Stimulated activated naive B cell treated with anti-CD40 and anti-IgM and Interleukin-4, amounts not matched to agents 10 μg/mL and 1 μg/mL and 100 μg/mL, for 72 hours (primary cell): ENCODE measurements at regions not wholly inside any gene's neighbourhood (a gene's known extent, or its start where the extent isn't known, plus 50 kb on each side); places are given as distances from the start of the nearest gene placed in this dataset.
"Not testable (repeated sequence)": the region's sequence is repeated elsewhere in the genome, so short reads cannot be mapped to it uniquely, and the experiment has no call there.

Experiments used
- ATAC-seq, 2 donors: fragments of 150-1000 bp; cut with Tn5 transposase; replicated peaks; 2 replicates each; pipeline ENCODE4 v1.10.0; 2021; ENCODE audit warnings: moderate library complexity in 1 of 2
- DNase-seq: peaks from one replicate; pipeline ENCODE4 v3.0.0; 2021
- H3K27ac Mint-ChIP-seq: one replicate; pipeline ENCODE4 v1.8.0; 2022; ENCODE audit warnings: mild to moderate bottlenecking, mixed read lengths
- H3K27me3 Mint-ChIP-seq, 2 donors: one replicate each; pipeline ENCODE4 v1.8.0; 2022; ENCODE audit warnings: mixed read lengths in 2 of 2
- H3K36me3 Mint-ChIP-seq, 2 donors: one replicate each; pipeline ENCODE4 v1.8.0; 2022; ENCODE audit warnings: mixed read lengths in 2 of 2, mild to moderate bottlenecking in 1 of 2
- H3K4me1 Mint-ChIP-seq, 2 donors: one replicate each; pipeline ENCODE4 v1.8.0; 2022; ENCODE audit warnings: mixed read lengths in 2 of 2, mild to moderate bottlenecking in 1 of 2
- H3K4me3 Mint-ChIP-seq, 2 donors: one replicate each; pipeline ENCODE4 v1.8.0; 2022; ENCODE audit warnings: mild to moderate bottlenecking in 2 of 2, mixed read lengths in 2 of 2, moderate library complexity in 1 of 2
- H3K9me3 Mint-ChIP-seq, 2 donors: one replicate each; pipeline ENCODE4 v1.8.0; 2022; ENCODE audit warnings: mixed read lengths in 2 of 2, mild to moderate bottlenecking in 1 of 2

DNA sequence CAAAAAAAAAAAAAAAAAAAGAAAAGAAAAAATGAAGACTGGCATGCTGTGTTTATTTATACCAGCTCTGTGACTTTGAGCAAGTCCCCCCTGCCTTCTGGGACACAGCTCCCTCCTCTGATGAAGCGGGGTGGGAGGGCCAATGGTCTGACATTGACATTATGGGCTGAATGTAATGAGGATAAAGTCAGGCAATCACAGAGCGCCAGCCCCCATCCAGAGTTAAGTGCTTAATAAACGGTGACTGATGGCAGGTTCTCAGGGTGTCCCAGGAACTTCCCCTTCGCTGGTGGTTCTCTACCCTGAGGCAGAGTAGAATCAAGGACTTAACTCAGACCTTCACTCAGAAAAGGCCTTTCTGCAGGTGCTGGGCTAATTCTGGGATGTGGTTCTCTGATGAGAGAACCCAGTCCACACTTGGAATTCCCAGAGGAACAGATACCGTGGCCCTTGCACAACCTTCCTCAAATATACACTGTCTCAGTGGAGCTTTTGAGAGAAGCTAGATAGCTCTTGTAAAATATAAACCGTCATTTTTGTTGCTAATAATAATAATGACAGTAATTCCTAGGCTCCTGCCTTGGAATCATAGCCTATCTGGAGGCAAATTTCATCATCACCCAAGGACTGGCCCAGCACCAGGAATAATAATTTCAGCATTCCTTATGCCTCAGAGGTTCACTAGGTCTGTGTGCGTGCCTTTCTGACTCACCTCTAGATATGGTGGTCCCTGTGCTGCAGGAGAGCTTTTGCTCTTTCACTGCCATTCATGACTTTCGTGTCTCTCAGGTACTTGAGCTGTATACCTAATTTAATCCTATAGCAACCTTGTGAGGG, 115.8 kb downstream of the RPLP1 start:
- no peak for DNase-seq
- Mint-ChIP-seq H3K27me3 (peaks cover 32% of the 10 kb centered on the region in 2 donors), H3K36me3 (no peaks in the 10 kb centered on the region), H3K9me3 (no peaks in the 10 kb centered on the region), H3K27ac (no peak overlapping the region), H3K4me3 (no peak overlapping the region), H3K4me1 (peaks cover 0 to under 1% of the 10 kb centered on the region in 2 donors)
- ATAC-seq, result no peak

DNA sequence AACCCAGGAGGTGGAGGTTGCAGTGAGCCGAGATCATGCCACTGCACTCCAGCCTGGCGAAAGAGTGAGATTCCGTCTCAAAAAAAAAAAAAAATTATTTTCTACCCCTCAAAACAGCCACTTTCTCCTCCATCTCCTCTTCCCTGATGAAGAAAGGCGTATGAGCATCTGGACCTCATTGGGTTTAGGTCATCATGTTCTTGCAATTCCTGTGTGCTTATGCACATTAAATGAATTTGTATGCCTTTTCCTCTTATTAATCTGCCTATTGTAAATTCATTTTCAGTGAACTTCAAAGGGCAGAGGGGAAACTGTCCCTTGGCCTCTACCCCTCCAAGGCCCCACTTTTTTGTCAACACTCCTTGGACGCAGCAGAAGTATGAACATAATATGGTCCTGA, 117.8 kb downstream of the RPLP1 start:
- H3K4me3 Mint-ChIP-seq, result no peak overlapping the region
- H3K27ac Mint-ChIP-seq, result no peak overlapping the region
- H3K36me3 Mint-ChIP-seq, result no peaks in the 10 kb centered on the region

DNA sequence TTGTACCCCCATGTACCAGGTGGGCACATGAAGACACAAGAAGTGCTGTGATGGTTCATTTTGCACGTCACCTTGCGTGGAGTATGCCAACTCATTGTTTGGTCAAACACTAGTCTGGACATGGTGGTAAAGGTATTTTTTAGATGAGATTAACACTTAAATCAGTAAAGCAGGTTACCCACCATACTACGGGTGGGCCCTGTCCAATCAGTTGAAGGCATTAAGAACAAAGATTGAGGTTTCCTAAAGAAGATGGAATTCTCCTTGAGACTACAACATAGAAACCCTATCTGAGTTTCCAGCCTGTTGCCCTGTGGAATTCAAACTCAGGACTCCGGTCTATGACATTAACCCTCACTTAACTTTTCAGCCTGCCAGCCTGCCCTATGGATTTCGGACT, 118.4 kb downstream of the RPLP1 start:
- Mint-ChIP-seq H3K27ac (no peak overlapping the region), H3K4me1 (peaks cover 12 to 18% of the 10 kb centered on the region in 2 donors), H3K4me3 (no peak overlapping the region), H3K9me3 (no peaks in the 10 kb centered on the region), H3K36me3 (no peaks in the 10 kb centered on the region), H3K27me3 (peaks cover 41 to 50% of the 10 kb centered on the region in 2 donors)
- ATAC-seq, result no peak
- DNase-seq, result no peak

More for the DNA sequence above, 117.8 kb downstream of the RPLP1 start:
- Mint-ChIP-seq H3K4me1 (peaks cover 10 to 15% of the 10 kb centered on the region in 2 donors), H3K27me3 (peaks cover 36 to 47% of the 10 kb centered on the region in 2 donors), H3K9me3 (no peaks in the 10 kb centered on the region)
- ATAC-seq (no peak), DNase-seq (no peak)

DNA sequence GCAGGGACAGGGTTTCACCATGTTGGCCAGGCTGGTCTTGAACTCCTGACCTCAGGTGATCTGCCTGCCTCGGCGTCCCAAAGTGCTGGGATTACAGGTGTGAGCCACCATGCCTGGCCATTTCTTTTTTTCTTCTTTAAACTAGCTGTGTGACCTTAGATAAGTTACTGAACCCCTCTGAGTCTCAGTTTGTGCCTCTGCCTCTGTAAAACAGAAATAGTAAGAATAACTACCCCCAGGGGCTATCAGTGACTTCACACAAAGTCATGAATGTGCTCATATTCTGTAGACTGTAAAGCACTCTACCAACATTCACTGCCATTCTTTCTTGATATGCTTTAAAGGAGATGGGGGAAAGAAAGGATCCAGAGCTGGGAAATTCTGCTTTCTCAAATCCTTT, 120.7 kb downstream of the RPLP1 start:
- not testable (repeated sequence) for ATAC-seq, H3K27ac Mint-ChIP-seq, DNase-seq, H3K36me3 Mint-ChIP-seq, H3K4me3 Mint-ChIP-seq, H3K9me3 Mint-ChIP-seq
- Mint-ChIP-seq H3K4me1 (peaks cover 14 to 21% of the 10 kb centered on the region in 2 donors), H3K27me3 (peaks cover 44 to 64% of the 10 kb centered on the region in 2 donors)

DNA sequence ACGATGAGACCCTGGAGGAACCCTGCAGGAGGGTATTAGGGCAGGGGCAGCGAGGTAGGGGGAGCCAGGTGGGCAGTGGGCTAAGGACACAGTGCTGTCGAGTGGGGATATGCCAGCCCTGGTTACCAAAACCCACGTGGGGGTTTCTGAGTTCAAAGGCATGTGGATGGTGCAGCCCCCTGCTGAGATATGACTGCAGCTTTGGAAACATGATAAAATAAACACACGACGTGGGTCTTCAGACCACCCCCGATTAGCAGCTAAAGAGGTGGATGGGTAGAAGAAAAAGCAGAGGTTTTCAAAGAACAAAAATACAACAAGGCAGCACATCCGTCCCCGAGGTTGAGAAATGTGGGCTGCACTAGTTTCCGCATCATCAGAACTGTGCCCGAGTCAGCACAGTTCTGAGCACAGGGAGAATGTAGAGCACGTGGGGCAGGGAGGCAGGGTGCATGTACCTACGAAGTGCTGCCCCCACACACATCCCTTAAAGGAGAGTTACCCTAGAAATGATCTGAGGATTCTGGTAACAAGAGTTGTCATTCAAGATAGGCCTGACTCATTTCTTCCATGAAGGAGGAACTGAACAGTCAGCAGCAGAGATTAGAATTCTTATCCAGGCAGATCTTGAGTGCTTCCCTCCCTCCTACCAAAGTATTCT, 121.3 kb downstream of the RPLP1 start:
- H3K4me1 Mint-ChIP-seq, result peaks cover 14 to 21% of the 10 kb centered on the region in 2 donors
- H3K4me3 Mint-ChIP-seq, result no peak overlapping the region
- H3K27ac Mint-ChIP-seq, result peak overlapping the region; percentile 62
- peak; percentile 73 to 77 for ATAC-seq
- peaks cover 50 to 71% of the 10 kb centered on the region in 2 donors for H3K27me3 Mint-ChIP-seq
- H3K9me3 Mint-ChIP-seq, result no peaks in the 10 kb centered on the region
- H3K36me3 Mint-ChIP-seq, result no peaks in the 10 kb centered on the region
- no peak for DNase-seq

DNA sequence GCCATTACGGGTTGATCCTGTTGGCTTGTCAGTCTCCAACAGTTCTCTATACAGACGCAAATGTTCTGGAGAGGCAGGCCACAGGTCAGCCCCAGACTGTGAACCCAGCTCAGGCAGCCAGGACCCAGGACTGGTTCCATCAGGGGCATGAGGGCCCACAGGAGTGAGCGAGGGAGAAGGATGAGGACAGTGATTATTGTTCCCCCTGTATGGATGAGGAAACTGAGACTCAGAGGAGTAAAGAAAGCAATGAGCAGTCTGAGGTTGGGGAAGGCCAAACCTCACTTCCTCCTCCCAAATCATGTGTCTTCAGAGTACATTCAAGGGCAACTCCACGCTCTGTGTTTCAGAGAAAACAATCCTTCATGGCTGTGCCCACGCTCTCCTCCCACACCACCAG, 121.9 kb downstream of the RPLP1 start:
- Mint-ChIP-seq H3K9me3 (no peaks in the 10 kb centered on the region), H3K27ac (no peak overlapping the region), H3K4me1 (peaks cover 14 to 21% of the 10 kb centered on the region in 2 donors), H3K4me3 (no peak overlapping the region), H3K27me3 (peaks cover 49 to 73% of the 10 kb centered on the region in 2 donors), H3K36me3 (no peaks in the 10 kb centered on the region)
- DNase-seq (no peak), ATAC-seq (peak; percentile 24 to 28)

DNA sequence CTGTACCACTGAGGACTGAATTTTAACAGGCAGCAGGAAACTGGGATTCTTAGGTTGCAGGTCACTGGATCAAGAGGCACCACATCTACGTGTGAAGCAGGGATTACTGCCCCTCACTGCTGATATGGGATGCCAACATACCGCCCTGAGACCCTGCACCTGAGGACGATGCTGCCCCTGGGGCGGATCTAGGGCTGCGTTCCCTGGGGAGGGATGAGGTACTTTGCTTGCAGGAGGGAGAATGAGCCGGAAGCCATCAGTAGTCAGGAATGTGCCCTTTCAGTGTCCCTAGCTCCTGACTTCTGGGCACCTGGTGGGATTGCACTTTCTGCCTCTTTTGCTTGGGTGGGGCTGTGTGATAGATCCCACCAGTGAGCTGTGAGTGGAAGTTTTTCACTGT, 122.8 kb downstream of the RPLP1 start:
- no peak for ATAC-seq
- no peak for DNase-seq
- peaks cover 14 to 21% of the 10 kb centered on the region in 2 donors for H3K4me1 Mint-ChIP-seq
- no peak overlapping the region for H3K27ac Mint-ChIP-seq
- H3K4me3 Mint-ChIP-seq, result no peak overlapping the region
- no peaks in the 10 kb centered on the region for H3K9me3 Mint-ChIP-seq
- H3K27me3 Mint-ChIP-seq, result peaks cover 44 to 64% of the 10 kb centered on the region in 2 donors
- H3K36me3 Mint-ChIP-seq, result no peaks in the 10 kb centered on the region

DNA sequence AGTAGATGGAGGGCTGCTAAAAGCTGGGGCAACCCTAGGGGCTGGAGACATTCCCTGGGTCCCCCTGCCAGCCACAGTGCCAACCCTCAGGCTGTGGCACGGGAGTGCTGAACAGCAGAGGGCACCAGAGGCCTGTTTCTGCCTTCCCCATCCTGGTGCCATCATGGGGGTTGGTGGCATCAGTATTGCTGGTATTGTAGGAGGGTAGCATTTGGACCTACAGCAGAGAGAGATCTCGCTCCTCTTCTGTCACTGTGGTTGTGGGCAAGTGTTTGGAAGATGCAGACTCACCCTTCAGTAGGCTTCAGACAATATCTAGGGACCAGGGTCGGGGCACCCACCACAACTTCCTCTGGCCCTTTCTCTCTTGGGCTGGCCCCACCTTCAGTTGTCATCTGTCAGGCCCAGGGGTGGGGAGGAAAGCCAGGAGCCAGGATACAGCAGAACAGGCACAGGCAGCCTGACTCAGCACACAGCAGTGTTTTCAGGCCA, 123.5 kb downstream of the RPLP1 start:
- H3K27me3 Mint-ChIP-seq, result peaks cover 45 to 64% of the 10 kb centered on the region in 2 donors
- H3K4me1 Mint-ChIP-seq, result peaks cover 14 to 21% of the 10 kb centered on the region in 2 donors
- DNase-seq (peak; percentile 54), ATAC-seq (peak; percentile 82 to 87)
- H3K36me3 Mint-ChIP-seq, result no peaks in the 10 kb centered on the region
- no peak overlapping the region for H3K4me3 Mint-ChIP-seq
- H3K9me3 Mint-ChIP-seq, result no peaks in the 10 kb centered on the region
- no peak overlapping the region for H3K27ac Mint-ChIP-seq

DNA sequence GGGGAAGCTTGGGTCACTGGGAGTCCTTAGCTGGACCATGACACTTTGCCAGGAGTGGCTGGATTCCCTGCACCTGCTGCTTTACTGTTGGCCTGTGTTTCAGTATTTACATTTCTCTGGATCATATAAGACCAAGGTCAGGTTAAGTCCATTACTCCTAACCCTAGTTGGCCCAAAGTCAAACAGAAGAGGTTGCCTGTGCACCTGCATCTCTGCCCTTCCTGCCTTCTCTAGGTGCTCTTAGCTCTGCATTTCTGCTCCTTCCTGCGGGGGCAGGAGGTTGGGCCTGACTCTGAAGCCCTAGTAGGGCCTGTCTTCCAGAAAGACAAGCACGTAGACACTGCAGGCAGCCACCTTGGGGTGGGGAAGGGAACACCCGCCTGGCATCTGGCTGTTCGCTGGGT, 124.3 kb downstream of the RPLP1 start:
- no peaks in the 10 kb centered on the region for H3K9me3 Mint-ChIP-seq
- no peak overlapping the region for H3K27ac Mint-ChIP-seq
- DNase-seq (no peak), ATAC-seq (no peak)
- peaks cover 43 to 71% of the 10 kb centered on the region in 2 donors for H3K27me3 Mint-ChIP-seq
- no peak overlapping the region for H3K4me3 Mint-ChIP-seq
- no peaks in the 10 kb centered on the region for H3K36me3 Mint-ChIP-seq
- H3K4me1 Mint-ChIP-seq, result peaks cover 14 to 21% of the 10 kb centered on the region in 2 donors

DNA sequence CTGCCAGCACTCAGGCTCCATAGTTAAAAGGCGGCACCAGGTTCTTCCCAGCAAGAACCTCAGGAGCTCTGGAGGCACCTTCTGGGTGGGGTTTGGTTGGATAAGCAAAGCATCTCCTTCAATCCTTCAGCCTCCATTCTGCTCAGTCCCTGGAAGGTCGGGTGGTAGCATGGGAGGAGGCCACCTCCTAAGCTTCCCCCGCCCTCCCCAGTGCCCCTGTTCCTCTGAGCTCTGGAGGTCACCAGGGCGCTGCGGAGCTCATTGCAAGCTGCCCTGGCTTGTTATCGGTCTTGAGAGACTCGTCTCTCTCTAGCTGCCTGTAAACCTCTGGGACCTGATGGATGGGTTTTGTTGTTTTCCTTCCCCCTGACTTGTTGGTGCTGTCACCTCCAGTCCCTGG, 124.8 kb downstream of the RPLP1 start:
- DNase-seq (no peak), ATAC-seq (no peak)
- Mint-ChIP-seq H3K27ac (no peak overlapping the region), H3K27me3 (peaks cover 43 to 67% of the 10 kb centered on the region in 2 donors), H3K36me3 (no peaks in the 10 kb centered on the region), H3K4me1 (peaks cover 14 to 21% of the 10 kb centered on the region in 2 donors), H3K4me3 (no peak overlapping the region), H3K9me3 (no peaks in the 10 kb centered on the region)

DNA sequence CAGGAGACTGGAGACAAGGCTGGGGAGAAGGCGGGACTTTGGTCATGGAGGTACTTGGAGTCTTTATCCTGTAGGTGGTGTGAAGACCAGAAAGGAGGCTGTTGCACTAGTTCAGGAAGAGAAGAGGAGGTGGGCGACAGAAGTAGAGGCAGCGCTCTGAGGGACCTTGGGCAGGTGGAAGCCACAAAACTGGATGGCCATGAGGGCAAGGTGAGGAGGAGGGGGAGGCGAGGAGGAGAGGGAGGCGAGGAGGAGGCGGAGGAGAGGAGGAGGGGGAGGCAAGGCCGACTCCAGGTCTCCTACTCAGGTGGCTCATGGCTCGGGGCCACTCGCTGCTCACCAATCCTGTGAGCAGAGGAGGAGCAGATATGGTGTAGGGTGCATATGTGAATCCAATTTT, 125.6 kb downstream of the RPLP1 start:
- Mint-ChIP-seq H3K4me1 (peaks cover 14 to 23% of the 10 kb centered on the region in 2 donors), H3K27me3 (peaks cover 39 to 65% of the 10 kb centered on the region in 2 donors), H3K9me3 (no peaks in the 10 kb centered on the region), H3K36me3 (no peaks in the 10 kb centered on the region), H3K27ac (no peak overlapping the region), H3K4me3 (no peak overlapping the region)
- DNase-seq (no peak), ATAC-seq (no peak)

DNA sequence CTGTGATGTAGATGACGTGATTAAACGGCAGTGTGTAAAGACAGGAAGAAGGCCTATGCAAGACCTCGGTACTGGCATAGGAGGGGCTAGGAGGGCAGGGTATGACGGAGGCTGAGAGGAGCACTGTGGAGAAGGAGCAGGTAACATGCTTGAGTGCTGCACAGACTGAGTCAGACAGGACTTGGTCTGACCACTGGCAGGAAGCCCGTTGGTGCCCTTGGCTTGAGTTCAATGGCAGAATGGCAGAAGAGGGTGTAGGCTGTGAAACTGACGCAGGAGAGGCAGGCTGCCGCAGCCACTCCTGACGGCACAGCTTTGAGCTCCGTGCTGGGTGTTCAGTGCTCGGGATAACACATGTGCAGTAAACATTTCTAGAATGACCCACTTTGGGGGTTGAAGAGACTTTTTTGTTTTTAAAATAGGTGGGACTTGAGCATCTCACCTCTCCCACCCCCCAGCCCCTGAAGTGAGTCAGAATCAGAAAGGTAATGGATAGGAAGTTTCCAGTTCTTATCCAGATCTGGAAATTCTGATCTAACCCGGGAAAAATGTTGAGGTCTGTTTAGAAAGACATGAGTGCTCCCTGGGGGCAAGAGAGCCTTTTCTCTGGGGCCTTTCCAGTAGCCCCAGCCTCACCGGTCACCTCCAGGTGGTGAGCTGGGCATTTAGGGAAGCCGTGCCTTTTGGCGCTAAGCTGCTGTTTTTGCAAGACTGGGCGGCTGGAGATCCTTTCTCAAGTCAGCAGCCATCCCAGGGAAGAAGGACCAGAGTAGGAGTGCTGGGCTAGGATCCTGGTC, 126.4 kb downstream of the RPLP1 start:
- H3K27me3 Mint-ChIP-seq, result peaks cover 38 to 57% of the 10 kb centered on the region in 2 donors
- H3K4me3 Mint-ChIP-seq, result no peak overlapping the region
- ATAC-seq (no peak), DNase-seq (no peak)
- no peaks in the 10 kb centered on the region for H3K36me3 Mint-ChIP-seq
- peaks cover 17 to 26% of the 10 kb centered on the region in 2 donors for H3K4me1 Mint-ChIP-seq
- no peaks in the 10 kb centered on the region for H3K9me3 Mint-ChIP-seq
- H3K27ac Mint-ChIP-seq, result no peak overlapping the region

DNA sequence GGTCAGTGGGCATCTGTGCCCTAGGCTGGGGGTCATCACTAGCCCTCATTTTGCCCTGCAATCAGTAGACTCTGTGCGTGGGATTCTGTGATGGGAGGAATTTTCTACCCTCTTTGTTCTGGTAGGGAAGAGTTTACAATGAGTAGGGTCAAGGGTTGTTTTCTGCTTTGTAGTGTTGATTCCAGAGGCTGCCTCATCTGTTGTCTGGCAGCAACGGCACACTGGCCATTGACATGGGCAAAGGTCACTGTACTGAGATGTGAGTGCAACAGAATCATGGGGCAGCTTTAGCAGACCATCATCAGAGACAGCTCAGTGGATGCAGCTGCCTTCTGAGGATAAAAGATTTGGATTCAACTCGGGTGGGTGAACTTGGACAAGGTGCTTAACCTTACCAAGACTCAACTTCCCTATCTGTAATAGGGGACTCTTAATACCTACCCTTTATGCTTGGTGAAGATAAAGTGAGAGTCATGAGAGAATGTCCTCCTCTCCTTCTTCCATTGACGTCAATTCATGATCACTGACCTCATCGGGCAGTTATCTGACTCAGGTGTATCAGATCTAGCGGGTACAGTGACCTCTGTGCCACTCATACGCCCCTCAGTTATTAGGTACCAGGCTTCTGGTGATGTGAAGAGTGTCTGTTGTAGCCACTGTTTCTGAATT, 127.5 kb downstream of the RPLP1 start:
- peaks cover 14 to 27% of the 10 kb centered on the region in 2 donors for H3K4me1 Mint-ChIP-seq
- DNase-seq, result no peak
- no peak overlapping the region for H3K27ac Mint-ChIP-seq
- H3K9me3 Mint-ChIP-seq, result no peaks in the 10 kb centered on the region
- no peak for ATAC-seq
- peaks cover 39 to 48% of the 10 kb centered on the region in 2 donors for H3K27me3 Mint-ChIP-seq
- H3K36me3 Mint-ChIP-seq, result no peaks in the 10 kb centered on the region
- H3K4me3 Mint-ChIP-seq, result no peak overlapping the region

DNA sequence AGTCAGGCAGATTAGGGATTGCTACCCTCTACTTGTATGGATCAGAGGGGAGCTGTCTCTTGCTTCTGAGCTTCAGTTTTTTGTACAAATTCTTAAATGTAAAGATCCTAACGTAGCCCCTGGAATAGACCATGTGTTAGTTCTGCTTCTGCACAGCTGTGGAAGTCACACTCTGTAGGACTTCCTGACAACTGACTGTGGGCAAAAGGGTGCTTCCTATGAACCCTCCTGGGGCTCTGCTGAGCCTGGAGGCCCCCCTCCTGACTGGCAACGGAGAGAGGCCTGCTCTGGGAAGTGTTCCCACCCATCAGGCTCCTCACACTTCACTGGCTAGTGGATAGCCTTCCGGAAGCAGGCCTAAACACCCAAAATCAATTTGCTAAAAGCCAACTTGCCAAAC, 131.0 kb downstream of the RPLP1 start:
- H3K36me3 Mint-ChIP-seq, result no peaks in the 10 kb centered on the region
- no peak overlapping the region for H3K27ac Mint-ChIP-seq
- H3K27me3 Mint-ChIP-seq, result peaks cover 34 to 39% of the 10 kb centered on the region in 2 donors
- no peak for DNase-seq
- H3K4me1 Mint-ChIP-seq, result peaks cover 10 to 22% of the 10 kb centered on the region in 2 donors
- peak; percentile 67 to 82 for ATAC-seq
- H3K4me3 Mint-ChIP-seq, result no peak overlapping the region
- no peaks in the 10 kb centered on the region for H3K9me3 Mint-ChIP-seq
